ENCODE measurements at regions not wholly inside any gene's neighbourhood (a gene's known extent, or its start where the extent isn't known, plus 50 kb on each side); places are given as distances from the start of the nearest gene placed in this dataset.

GRCh38 chr9:79104216-79104615, 467.5 kb upstream of the TLE4 start:
- intact Hi-C loops (cut with DNase I) = no loop called here
- no peaks in the 10 kb centered on the region for H3K9me3 ChIP-seq
- TF ChIP-seq CTCF (IDR thresholded peaks at IDR 0.05) = no peak
- no peak for ATAC-seq
- no peaks in the 10 kb centered on the region for H3K36me3 ChIP-seq
- no peaks in the 10 kb centered on the region for H3K4me1 ChIP-seq
- H3K27ac ChIP-seq = no peak overlapping the region
- H3K27me3 ChIP-seq = no peaks in the 10 kb centered on the region
- H3K4me3 ChIP-seq = no peak overlapping the region
- no peak for DNase-seq

GRCh38 chr9:79104951-79105350, 466.8 kb upstream of the TLE4 start:
- intact Hi-C loops (cut with DNase I) = no loop called here
- Histone ChIP-seq H3K4me3 (no peak overlapping the region), H3K9me3 (no peaks in the 10 kb centered on the region), H3K27ac (no peak overlapping the region), H3K27me3 (no peaks in the 10 kb centered on the region), H3K4me1 (no peaks in the 10 kb centered on the region), H3K36me3 (no peaks in the 10 kb centered on the region)
- ATAC-seq = no peak
- TF ChIP-seq CTCF (IDR thresholded peaks at IDR 0.05) = no peak
- DNase-seq = no peak

GRCh38 chr9:79107911-79108676, 463.7 kb upstream of the TLE4 start:
- DNase-seq (no peak), ATAC-seq (no peak)
- H3K27ac ChIP-seq = no peak overlapping the region
- no peaks in the 10 kb centered on the region for H3K36me3 ChIP-seq
- H3K4me1 ChIP-seq = no peaks in the 10 kb centered on the region
- no peaks in the 10 kb centered on the region for H3K9me3 ChIP-seq
- no peak overlapping the region for H3K4me3 ChIP-seq
- intact Hi-C loops (cut with DNase I) = no loop called here
- TF ChIP-seq CTCF (IDR thresholded peaks at IDR 0.05) = no peak
- no peaks in the 10 kb centered on the region for H3K27me3 ChIP-seq

GRCh38 chr9:79111653-79112052, 460.1 kb upstream of the TLE4 start:
- no peaks in the 10 kb centered on the region for H3K4me1 ChIP-seq
- no peaks in the 10 kb centered on the region for H3K9me3 ChIP-seq
- no peak for TF ChIP-seq CTCF (IDR thresholded peaks at IDR 0.05)
- DNase-seq (no peak), ATAC-seq (no peak)
- H3K27ac ChIP-seq = no peak overlapping the region
- no peaks in the 10 kb centered on the region for H3K36me3 ChIP-seq
- H3K27me3 ChIP-seq = no peaks in the 10 kb centered on the region
- intact Hi-C loops (cut with DNase I) = no loop called here
- no peak overlapping the region for H3K4me3 ChIP-seq

- Histone ChIP-seq H3K27me3 (no peaks in the 10 kb centered on the region), H3K4me1 (no peaks in the 10 kb centered on the region), H3K27ac (no peak overlapping the region), H3K9me3 (no peaks in the 10 kb centered on the region), H3K36me3 (no peaks in the 10 kb centered on the region), H3K4me3 (no peak overlapping the region)
- intact Hi-C loops (cut with DNase I) = no loop called here
- DNase-seq = no peak
- no peak for TF ChIP-seq CTCF (IDR thresholded peaks at IDR 0.05)
- ATAC-seq = no peak
Measured at GRCh38 chr9:79115176-79115575, 456.6 kb upstream of the TLE4 start.

- H3K36me3 ChIP-seq = no peaks in the 10 kb centered on the region
- no peaks in the 10 kb centered on the region for H3K27me3 ChIP-seq
- no peaks in the 10 kb centered on the region for H3K4me1 ChIP-seq
- no peak for ATAC-seq
- no peak overlapping the region for H3K4me3 ChIP-seq
- no peak for DNase-seq
- H3K27ac ChIP-seq = no peak overlapping the region
- TF ChIP-seq CTCF (IDR thresholded peaks at IDR 0.05) = no peak
- H3K9me3 ChIP-seq = no peaks in the 10 kb centered on the region
- intact Hi-C loops (cut with DNase I) = no loop called here
Measured at GRCh38 chr9:79116041-79116440, 455.7 kb upstream of the TLE4 start.

Measured in upper lobe of right lung (tissue), 1 donor.